Caco-2 (cell line): ENCODE measurements at regions not wholly inside any gene's neighbourhood (a gene's known extent, or its start where the extent isn't known, plus 50 kb on each side); places are given as distances from the start of the nearest gene placed in this dataset.

Experiments
- BruUV-seq: library from RNA; stranded (reverse); fragments of 400-500 nt; replicated peaks from 2 replicates; lab custom pipeline; 2021; lab: Mats Ljungman, UMichigan
- CTCF ChIA-PET: fragments of 300-600 bp; sonication (Branson Sonifier 250); formaldehyde crosslinking; loops from one replicate; lab custom pipeline; 2022; ENCODE audit warnings: antibody characterized with exemption; lab: Charles Lee
- POLR2A ChIA-PET: fragments of 300-600 bp; sonication (Branson Sonifier 250); formaldehyde crosslinking; loops from one replicate; lab custom pipeline; 2022; ENCODE audit warnings: antibody characterized with exemption; lab: Charles Lee
- DNase-seq, 2 experiments: peaks; one replicate each; pipeline versions ENCODE4 v3.0.0 to v3.0.0-alpha.2; 2020 to 2022
- H3K27me3 ChIP-seq: replicated peaks from 2 replicates; pipeline ENCODE4 v1.6.0; 2011; ENCODE audit warnings: low read length; ENCODE audit not compliant: control insufficient read depth, insufficient read depth
- H3K36me3 ChIP-seq: 2 replicates; pipeline ENCODE4 v1.5.1; 2011; ENCODE audit warnings: low read length; ENCODE audit not compliant: control insufficient read depth, insufficient read depth
- H3K4me1 ChIP-seq: fragments of 250-450 bp; sonication (Bioruptor Pico); 2 replicates; pipeline ENCODE4 v1.5.1; 2020; ENCODE audit warnings: mild to moderate bottlenecking
- H3K4me3 ChIP-seq: 2 replicates; pipeline ENCODE4 v1.5.1; 2011; ENCODE audit warnings: low read depth, mild to moderate bottlenecking, control low read depth, low read length
- H3K9me3 ChIP-seq: fragments of 250-450 bp; sonication (Bioruptor Pico); 2 replicates; pipeline ENCODE4 v1.5.1; 2020; ENCODE audit warnings: mild to moderate bottlenecking, moderate library complexity
- H3K27ac Mint-ChIP-seq: one replicate; pipeline ENCODE4 v1.8.0; 2022; ENCODE audit warnings: mixed read lengths; ENCODE audit not compliant: unreplicated experiment
- H3K27me3 Mint-ChIP-seq: one replicate; pipeline ENCODE4 v1.8.0; 2022; ENCODE audit warnings: mixed read lengths; ENCODE audit not compliant: insufficient read depth, unreplicated experiment
- H3K36me3 Mint-ChIP-seq: one replicate; pipeline ENCODE4 v1.8.0; 2022; ENCODE audit warnings: mild to moderate bottlenecking, mixed read lengths; ENCODE audit not compliant: insufficient read depth, unreplicated experiment
- H3K4me1 Mint-ChIP-seq: one replicate; pipeline ENCODE4 v1.8.0; 2022; ENCODE audit warnings: low read depth, mixed read lengths; ENCODE audit not compliant: unreplicated experiment
- H3K4me3 Mint-ChIP-seq: one replicate; pipeline ENCODE4 v1.8.0; 2022; ENCODE audit warnings: mild to moderate bottlenecking, moderate library complexity, mixed read lengths; ENCODE audit not compliant: unreplicated experiment
- H3K9me3 Mint-ChIP-seq: one replicate; pipeline ENCODE4 v1.8.0; 2022; ENCODE audit warnings: mixed read lengths; ENCODE audit not compliant: unreplicated experiment
- intact Hi-C: fragments of 100-400 bp; cut with micrococcal nuclease; formaldehyde crosslinking; loops from one replicate; pipeline ENCODE4 v1.10.0; 2022; ENCODE audit not compliant: unreplicated experiment
- TF ChIP-seq, protein P1 (sequence below), 2 experiments: fragments of 200-600 bp in 1 of 2; IDR thresholded peaks; 1 replicate in 1 of 2; 2 replicates in 1 of 2; pipeline versions ENCODE4 v1.5.1 to v1.8.0; 2011 to 2022; ENCODE audit warnings: antibody characterized with exemption in 1 of 2, control low read depth in 1 of 2, inconsistent platforms in 1 of 2, low read depth in 1 of 2, low read length in 1 of 2, mild to moderate bottlenecking in 1 of 2, moderate library complexity in 1 of 2; ENCODE audit not compliant: insufficient read depth in 1 of 2, severe bottlenecking in 1 of 2, unreplicated experiment in 1 of 2

DNA sequence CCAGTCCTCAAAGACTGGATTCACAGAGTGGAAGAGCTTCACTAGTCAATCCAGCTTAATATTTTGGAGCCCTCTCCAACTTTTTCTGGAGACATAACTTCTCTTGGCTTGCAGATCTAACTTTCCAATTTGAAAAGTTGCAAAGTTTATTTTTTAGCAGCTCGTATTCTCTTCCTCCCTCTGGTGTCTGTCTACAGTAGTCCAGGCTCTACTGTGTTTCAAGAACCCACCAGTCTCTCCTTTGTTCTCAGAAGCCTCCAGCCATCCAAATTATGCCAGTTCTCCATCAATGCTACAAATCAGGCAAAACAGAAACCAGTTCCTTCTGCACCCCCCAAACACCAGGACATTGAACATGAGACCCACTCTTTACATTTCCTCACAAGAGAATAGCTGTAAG lies 376.1 kb upstream of the OPRM1 start:
- no peak overlapping the region for H3K4me3 Mint-ChIP-seq
- POLR2A ChIA-PET: no interaction called here

DNA sequence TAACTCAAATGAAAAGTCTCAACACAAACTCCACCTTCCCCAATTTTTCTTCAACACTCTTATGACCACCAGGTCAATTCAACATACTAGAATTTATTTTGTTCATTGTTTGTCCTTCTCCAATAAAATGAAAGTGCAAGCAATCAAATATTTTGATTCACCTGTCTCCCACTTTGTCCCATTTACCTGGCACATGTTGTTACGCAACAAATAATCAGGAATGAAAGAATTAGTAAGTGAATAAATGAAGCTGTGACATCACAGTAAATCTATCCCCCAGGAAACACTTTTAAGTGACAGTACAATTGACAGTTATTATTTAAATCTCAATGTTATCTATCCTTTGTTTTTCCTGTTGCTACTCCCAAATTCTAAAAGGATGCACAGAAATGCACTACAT lies 393.7 kb upstream of the OPRM1 start:
- intact Hi-C loops: no loop called here
- H3K27me3 Mint-ChIP-seq: no peaks in the 10 kb centered on the region
- no peak overlapping the region for H3K4me3 Mint-ChIP-seq
- no TSS peak for BruUV-seq
- no peaks in the 10 kb centered on the region for H3K9me3 ChIP-seq
- H3K9me3 Mint-ChIP-seq: no peaks in the 10 kb centered on the region
- no peaks in the 10 kb centered on the region for H3K4me1 Mint-ChIP-seq
- ChIA-PET POLR2A (no interaction called here), CTCF (no interaction called here)
- no peak overlapping the region for H3K4me3 ChIP-seq
- no peaks in the 10 kb centered on the region for H3K36me3 Mint-ChIP-seq
- H3K4me1 ChIP-seq: no peaks in the 10 kb centered on the region
- no peaks in the 10 kb centered on the region for H3K36me3 ChIP-seq
- no peaks in the 10 kb centered on the region for H3K27me3 ChIP-seq
- H3K27ac Mint-ChIP-seq: no peak overlapping the region
- TF ChIP-seq, protein P1, sequence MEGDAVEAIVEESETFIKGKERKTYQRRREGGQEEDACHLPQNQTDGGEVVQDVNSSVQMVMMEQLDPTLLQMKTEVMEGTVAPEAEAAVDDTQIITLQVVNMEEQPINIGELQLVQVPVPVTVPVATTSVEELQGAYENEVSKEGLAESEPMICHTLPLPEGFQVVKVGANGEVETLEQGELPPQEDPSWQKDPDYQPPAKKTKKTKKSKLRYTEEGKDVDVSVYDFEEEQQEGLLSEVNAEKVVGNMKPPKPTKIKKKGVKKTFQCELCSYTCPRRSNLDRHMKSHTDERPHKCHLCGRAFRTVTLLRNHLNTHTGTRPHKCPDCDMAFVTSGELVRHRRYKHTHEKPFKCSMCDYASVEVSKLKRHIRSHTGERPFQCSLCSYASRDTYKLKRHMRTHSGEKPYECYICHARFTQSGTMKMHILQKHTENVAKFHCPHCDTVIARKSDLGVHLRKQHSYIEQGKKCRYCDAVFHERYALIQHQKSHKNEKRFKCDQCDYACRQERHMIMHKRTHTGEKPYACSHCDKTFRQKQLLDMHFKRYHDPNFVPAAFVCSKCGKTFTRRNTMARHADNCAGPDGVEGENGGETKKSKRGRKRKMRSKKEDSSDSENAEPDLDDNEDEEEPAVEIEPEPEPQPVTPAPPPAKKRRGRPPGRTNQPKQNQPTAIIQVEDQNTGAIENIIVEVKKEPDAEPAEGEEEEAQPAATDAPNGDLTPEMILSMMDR (IDR thresholded peaks at IDR 0.05; ENCODE audit: insufficient read depth in 1 of 2, low read depth in 1 of 2, low read length in 1 of 2, severe bottlenecking in 1 of 2, unreplicated experiment in 1 of 2): no peak
- no peak for DNase-seq

More for the DNA sequence above, 376.1 kb upstream of the OPRM1 start:
- BruUV-seq: no TSS peak
- no peak for DNase-seq
- Mint-ChIP-seq H3K27me3 (no peaks in the 10 kb centered on the region), H3K36me3 (no peaks in the 10 kb centered on the region), H3K27ac (no peak overlapping the region), H3K4me1 (no peaks in the 10 kb centered on the region), H3K9me3 (no peaks in the 10 kb centered on the region)
- Histone ChIP-seq H3K36me3 (no peaks in the 10 kb centered on the region), H3K27me3 (no peaks in the 10 kb centered on the region), H3K4me3 (no peak overlapping the region), H3K9me3 (no peaks in the 10 kb centered on the region), H3K4me1 (no peaks in the 10 kb centered on the region)
- intact Hi-C loops: loop anchor here (5.0 kb wide), 1 partner anchor 284 kb away; no protein-coding TSS in a partner anchor
- TF ChIP-seq, protein P1 (IDR thresholded peaks at IDR 0.05; ENCODE audit: insufficient read depth in 1 of 2, low read depth in 1 of 2, low read length in 1 of 2, severe bottlenecking in 1 of 2, unreplicated experiment in 1 of 2): no peak
- CTCF ChIA-PET: interaction anchor here (0.6 kb wide), 1 partner anchor 310 kb away, joined by 3 read pairs; no protein-coding TSS in a partner anchor

DNA sequence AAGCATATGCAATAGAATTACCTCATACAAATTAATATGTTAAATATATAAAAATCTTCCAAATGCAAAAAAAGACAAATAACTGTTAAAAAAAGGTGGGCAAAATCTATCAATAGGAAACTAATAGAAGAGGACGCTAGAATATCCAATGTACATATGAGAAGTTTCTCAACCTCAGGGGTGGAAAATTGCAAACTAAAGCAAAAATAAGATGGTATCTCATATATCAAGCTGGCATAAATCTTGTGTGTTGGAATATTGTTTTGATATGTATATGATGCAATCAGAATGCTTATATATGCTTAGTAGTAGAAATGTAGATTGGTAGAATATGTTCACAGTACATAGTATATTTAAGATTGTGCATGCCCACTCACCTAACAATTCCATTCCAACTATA lies 395.0 kb upstream of the OPRM1 start:
- POLR2A ChIA-PET: no interaction called here
- H3K4me1 Mint-ChIP-seq: no peaks in the 10 kb centered on the region
- Histone ChIP-seq H3K9me3 (no peaks in the 10 kb centered on the region), H3K4me3 (no peak overlapping the region), H3K4me1 (no peaks in the 10 kb centered on the region), H3K27me3 (no peaks in the 10 kb centered on the region), H3K36me3 (no peaks in the 10 kb centered on the region)
- TF ChIP-seq, protein P1 (IDR thresholded peaks at IDR 0.05; ENCODE audit: insufficient read depth in 1 of 2, low read depth in 1 of 2, low read length in 1 of 2, severe bottlenecking in 1 of 2, unreplicated experiment in 1 of 2): no peak
- no peaks in the 10 kb centered on the region for H3K36me3 Mint-ChIP-seq
- intact Hi-C loops: no loop called here
- no peaks in the 10 kb centered on the region for H3K9me3 Mint-ChIP-seq
- CTCF ChIA-PET: no interaction called here
- H3K27ac Mint-ChIP-seq: no peak overlapping the region
- BruUV-seq: no TSS peak
- DNase-seq: no peak
- H3K27me3 Mint-ChIP-seq: no peaks in the 10 kb centered on the region
- H3K4me3 Mint-ChIP-seq: no peak overlapping the region
